GM06990 (cell line): ENCODE measurements at regions not wholly inside any gene's neighbourhood (a gene's known extent, or its start where the extent isn't known, plus 50 kb on each side); places are given as distances from the start of the nearest gene placed in this dataset.

Experiments
- DNase-seq: peaks from one replicate; pipeline ENCODE4 v3.0.0-alpha.2; 2011; ENCODE audit not compliant: insufficient read length; ENCODE audit errors: extremely low read depth
- H3K27me3 ChIP-seq: replicated peaks from 2 replicates; pipeline ENCODE4 v1.6.0; 2011; ENCODE audit warnings: low read length; ENCODE audit not compliant: control insufficient read depth, insufficient read depth
- H3K36me3 ChIP-seq: 2 replicates; pipeline ENCODE4 v1.5.1; 2011; ENCODE audit warnings: low read length; ENCODE audit not compliant: control insufficient read depth, insufficient read depth
- H3K4me3 ChIP-seq: replicated peaks from 2 replicates; pipeline ENCODE4 v1.5.1; 2011; ENCODE audit warnings: low read depth, mild to moderate bottlenecking, control low read depth, low read length
- TF ChIP-seq, protein P1 (sequence below): IDR thresholded peaks from 2 replicates; pipeline ENCODE4 v1.5.1; 2011; ENCODE audit warnings: low read length, control low read depth, mild to moderate bottlenecking, inconsistent platforms; ENCODE audit not compliant: insufficient read depth, poor library complexity, severe bottlenecking

DNA sequence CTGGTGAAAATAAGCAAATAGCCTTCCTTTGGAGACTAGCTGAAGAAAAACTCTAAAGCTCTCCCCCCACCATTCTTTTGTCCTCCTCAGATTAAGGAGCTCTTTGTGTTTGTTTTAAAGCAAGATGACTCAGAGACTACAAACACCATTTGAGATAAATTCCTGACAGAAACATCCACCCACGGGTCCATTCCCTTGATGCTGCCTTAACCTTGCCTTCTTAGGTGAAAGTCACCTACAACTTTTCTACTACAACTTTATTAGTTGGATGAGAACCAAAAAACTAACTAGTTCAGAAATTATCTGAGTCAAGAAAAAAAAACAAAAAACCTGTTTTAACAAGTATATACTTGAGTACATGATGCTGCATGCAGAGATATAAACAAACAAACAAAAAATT lies 831.1 kb downstream of the NR2F1-AS1 start:
- Histone ChIP-seq H3K36me3 (no peaks in the 10 kb centered on the region), H3K27me3 (no peaks in the 10 kb centered on the region), H3K4me3 (no peak overlapping the region)
- TF ChIP-seq, protein P1, sequence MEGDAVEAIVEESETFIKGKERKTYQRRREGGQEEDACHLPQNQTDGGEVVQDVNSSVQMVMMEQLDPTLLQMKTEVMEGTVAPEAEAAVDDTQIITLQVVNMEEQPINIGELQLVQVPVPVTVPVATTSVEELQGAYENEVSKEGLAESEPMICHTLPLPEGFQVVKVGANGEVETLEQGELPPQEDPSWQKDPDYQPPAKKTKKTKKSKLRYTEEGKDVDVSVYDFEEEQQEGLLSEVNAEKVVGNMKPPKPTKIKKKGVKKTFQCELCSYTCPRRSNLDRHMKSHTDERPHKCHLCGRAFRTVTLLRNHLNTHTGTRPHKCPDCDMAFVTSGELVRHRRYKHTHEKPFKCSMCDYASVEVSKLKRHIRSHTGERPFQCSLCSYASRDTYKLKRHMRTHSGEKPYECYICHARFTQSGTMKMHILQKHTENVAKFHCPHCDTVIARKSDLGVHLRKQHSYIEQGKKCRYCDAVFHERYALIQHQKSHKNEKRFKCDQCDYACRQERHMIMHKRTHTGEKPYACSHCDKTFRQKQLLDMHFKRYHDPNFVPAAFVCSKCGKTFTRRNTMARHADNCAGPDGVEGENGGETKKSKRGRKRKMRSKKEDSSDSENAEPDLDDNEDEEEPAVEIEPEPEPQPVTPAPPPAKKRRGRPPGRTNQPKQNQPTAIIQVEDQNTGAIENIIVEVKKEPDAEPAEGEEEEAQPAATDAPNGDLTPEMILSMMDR, result no peak
- no peak for DNase-seq

DNA sequence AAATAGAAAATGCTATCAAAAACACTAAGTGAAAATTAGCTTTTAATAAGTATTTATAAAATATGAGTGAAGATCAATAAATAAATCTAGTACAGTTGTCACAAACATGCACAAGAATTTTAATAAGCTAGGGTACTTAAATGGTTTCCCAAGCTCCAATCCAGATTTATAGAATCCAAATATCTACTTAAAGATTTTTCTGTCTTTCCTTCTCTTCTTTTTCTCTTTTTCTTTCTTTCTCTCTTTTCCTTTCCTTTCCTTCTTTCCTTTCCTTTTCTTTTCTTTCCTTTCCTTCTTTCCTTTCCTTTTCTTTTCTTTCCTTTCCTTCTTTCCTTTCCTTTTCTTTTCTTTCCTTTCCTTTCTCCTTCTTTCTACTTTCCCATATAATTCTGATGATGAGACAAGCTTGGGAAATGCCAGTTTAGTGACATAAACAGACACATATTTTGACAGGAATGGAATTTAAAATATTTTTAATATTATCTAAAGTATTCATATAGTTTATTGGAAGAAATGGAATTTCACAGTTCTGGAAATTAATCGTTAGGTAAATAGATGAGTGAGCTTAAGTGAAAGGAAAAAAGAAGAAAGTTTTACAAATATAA lies 832.8 kb downstream of the NR2F1-AS1 start:
- TF ChIP-seq, protein P1, result no peak
- Histone ChIP-seq H3K36me3 (no peaks in the 10 kb centered on the region), H3K4me3 (no peak overlapping the region), H3K27me3 (no peaks in the 10 kb centered on the region)
- DNase-seq, result no peak

GRCh38 chr5:92741906-92742305 lies 839.1 kb downstream of the NR2F1-AS1 start:
- TF ChIP-seq, protein P1, result no peak
- no peak for DNase-seq
- no peaks in the 10 kb centered on the region for H3K27me3 ChIP-seq
- no peaks in the 10 kb centered on the region for H3K36me3 ChIP-seq
- no peak overlapping the region for H3K4me3 ChIP-seq

GRCh38 chr5:92734211-92734940 lies 846.6 kb downstream of the NR2F1-AS1 start:
- Histone ChIP-seq H3K36me3 (no peaks in the 10 kb centered on the region), H3K4me3 (no peak overlapping the region), H3K27me3 (no peaks in the 10 kb centered on the region)
- TF ChIP-seq, protein P1, result no peak
- no peak for DNase-seq

GRCh38 chr5:92730486-92730885 lies 850.5 kb downstream of the NR2F1-AS1 start:
- H3K27me3 ChIP-seq, result no peaks in the 10 kb centered on the region
- TF ChIP-seq, protein P1, result no peak
- DNase-seq, result no peak
- H3K4me3 ChIP-seq, result no peak overlapping the region
- H3K36me3 ChIP-seq, result no peaks in the 10 kb centered on the region
